GM19452 (cell line): ENCODE measurements at regions not wholly inside any gene's neighbourhood (a gene's known extent, or its start where the extent isn't known, plus 50 kb on each side); places are given as distances from the start of the nearest gene placed in this dataset.
A peak's percentile ranks its signal among the peaks of the same experiment; 100 is the strongest.

Experiments
- ATAC-seq: cut with Tn5 transposase; IDR thresholded peaks from one replicate; pipeline ENCODE4 v1.9.1; 2021; ENCODE audit not compliant: unreplicated experiment

GRCh38 chr1:212224102-212224501 lies 61.1 kb upstream of the PPP2R5A start:
- no peak for ATAC-seq

- ATAC-seq: peak; percentile 54
Measured at GRCh38 chr1:212225416-212225815, 59.8 kb upstream of the PPP2R5A start.

- no peak for ATAC-seq
Measured at GRCh38 chr1:212225871-212226302, 59.3 kb upstream of the PPP2R5A start.

- no peak for ATAC-seq
Measured at GRCh38 chr1:212226467-212226866, 58.7 kb upstream of the PPP2R5A start.

GRCh38 chr1:212228076-212228475 lies 57.1 kb upstream of the PPP2R5A start:
- ATAC-seq: no peak

- ATAC-seq: no peak
Measured at GRCh38 chr1:212228591-212229119, 56.6 kb upstream of the PPP2R5A start.

GRCh38 chr1:212229654-212230053 lies 55.6 kb upstream of the PPP2R5A start:
- no peak for ATAC-seq

- no peak for ATAC-seq
Measured at GRCh38 chr1:212230329-212230728, 54.9 kb upstream of the PPP2R5A start.

GRCh38 chr1:212231372-212231771 lies 53.8 kb upstream of the PPP2R5A start:
- ATAC-seq: no peak

GRCh38 chr1:212232090-212232489 lies 53.1 kb upstream of the PPP2R5A start:
- ATAC-seq: no peak

- ATAC-seq: no peak
Measured at GRCh38 chr1:212233321-212233720, 51.9 kb upstream of the PPP2R5A start.

GRCh38 chr1:212234431-212235395 lies 50.5 kb upstream of the PPP2R5A start:
- ATAC-seq: peak; percentile 51
